CD4-positive, alpha-beta T cell treated with Interleukin-4 for 4 hours (primary cell): ENCODE measurements at regions not wholly inside any gene's neighbourhood (a gene's known extent, or its start where the extent isn't known, plus 50 kb on each side); places are given as distances from the start of the nearest gene placed in this dataset.

ENCODE experiments used
- DNase-seq: peaks from one replicate; pipeline ENCODE4 v3.0.0-alpha.2; 2020

DNA sequence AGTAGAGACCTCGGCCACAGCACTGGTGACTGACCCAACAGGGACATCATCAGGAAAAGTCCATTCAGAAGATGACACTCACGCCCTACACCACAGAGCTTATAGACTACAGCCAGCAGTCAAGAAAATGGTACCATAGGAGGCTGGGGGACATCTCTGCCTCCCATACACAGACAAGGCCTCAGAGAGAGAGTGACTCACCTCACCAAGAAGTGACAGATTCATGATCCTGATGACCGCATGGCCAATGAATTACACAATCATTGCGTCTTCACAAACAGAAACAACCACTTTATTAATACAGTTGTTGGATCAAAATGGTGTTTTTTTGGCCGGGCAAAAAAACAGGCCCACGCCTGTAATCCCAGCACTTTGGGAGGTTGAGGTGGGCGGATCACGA, 260.8 kb upstream of the TSHZ3 start:
- DNase-seq = no peak

DNA sequence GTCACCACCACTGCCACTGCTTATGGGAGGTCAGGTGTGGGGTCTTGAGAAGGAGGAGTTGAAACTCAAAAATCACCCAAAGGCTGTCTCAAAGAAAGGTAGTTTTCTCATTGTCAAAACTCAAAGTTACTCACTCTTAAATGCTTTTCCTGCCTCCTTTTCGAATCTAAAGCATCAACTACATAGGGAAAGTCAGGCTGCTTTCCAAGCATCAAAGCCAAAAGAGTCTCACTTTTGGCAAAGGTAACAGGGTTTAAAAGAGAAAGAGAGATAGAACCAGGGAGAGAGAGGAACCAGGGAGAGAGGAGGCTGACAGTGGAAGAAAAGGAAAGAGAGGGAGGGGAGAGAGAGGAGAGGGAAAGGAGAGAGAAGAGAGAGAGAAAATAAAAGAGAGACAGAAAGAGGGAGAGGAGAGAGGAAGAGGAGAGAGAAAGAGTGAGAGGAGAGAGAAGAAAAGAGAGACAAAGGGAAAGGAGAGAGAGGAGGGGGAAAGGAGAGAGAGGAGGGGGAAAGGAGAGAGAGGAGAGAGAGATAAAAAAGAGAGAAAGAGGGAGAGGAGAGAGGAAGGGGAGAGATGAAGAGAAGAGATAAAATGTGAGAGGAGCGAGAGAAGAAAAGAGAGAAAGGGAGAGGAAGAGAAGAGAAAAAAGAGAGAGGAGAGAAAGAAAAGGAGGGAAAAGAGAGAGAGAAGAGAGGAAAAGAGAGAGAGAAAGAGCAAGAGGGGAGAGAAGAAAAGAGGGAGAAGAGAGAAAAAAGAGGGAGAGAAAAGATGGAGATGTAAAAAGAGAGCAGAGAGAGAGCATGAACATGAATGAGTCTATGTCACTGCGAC, 262.0 kb upstream of the TSHZ3 start:
- no peak for DNase-seq

DNA sequence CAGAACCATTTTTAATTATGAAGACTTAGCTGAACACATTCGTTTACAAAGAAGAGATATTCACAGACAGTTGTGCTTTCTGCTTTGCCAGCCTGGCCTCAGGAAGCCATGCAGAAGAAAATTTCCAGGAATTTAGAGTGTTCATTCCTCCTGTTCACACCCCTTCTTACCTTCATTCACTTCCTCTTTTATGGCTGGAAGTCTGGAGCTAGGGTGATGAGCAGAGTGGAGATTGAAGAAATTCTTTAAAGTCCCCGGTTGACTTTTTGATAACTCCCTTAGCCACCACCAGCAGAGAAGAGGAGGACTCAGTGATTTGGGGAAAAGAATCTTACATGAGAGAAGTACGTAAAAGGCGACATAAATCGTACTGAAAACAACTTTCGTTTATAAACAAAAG, 263.6 kb upstream of the TSHZ3 start:
- DNase-seq = no peak

DNA sequence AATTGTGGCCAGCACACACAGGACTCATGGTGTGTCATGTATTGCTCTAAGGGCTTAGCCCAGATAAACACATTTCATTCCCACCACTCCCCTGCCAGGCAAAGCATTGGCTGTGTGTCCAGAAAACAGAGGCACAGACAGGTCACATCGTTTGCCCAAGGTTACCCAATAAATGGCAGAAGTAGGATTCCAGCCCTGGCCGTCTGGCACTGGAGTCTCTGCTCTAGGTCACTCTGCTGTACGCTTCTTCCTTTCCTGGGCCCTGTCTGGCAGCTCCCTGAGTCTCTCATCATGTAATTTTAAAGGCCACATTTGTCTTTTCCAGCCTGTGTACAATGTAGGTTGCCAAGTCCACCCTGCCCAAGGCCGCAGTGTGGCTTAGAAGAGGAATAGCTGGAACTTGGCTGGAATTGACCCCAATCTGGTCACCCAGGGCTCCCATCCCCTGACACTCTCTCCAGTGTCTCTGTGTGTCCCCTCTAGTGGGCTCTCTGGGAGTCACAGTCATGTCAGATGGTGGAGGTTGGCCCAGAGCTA, 264.5 kb upstream of the TSHZ3 start:
- DNase-seq = no peak

DNA sequence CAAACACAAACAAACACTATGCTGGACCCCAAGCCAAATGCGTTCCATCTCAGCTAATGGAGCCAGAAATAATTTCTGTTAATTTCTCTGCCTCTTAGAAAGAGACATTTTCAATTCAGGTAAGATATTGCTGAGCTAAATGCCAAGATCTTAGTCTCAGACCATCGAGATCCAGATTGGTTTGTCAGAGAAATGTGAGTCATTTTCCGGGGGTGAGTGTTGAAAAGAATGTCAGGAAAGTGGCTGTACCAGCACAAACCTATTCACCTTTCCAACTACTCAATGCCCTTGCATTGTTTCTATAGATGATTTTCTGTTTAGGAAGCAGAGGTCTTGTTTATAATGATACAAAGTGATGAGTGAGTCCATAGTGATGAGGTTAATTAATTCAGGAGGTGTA, 266.8 kb upstream of the TSHZ3 start:
- DNase-seq = no peak

DNA sequence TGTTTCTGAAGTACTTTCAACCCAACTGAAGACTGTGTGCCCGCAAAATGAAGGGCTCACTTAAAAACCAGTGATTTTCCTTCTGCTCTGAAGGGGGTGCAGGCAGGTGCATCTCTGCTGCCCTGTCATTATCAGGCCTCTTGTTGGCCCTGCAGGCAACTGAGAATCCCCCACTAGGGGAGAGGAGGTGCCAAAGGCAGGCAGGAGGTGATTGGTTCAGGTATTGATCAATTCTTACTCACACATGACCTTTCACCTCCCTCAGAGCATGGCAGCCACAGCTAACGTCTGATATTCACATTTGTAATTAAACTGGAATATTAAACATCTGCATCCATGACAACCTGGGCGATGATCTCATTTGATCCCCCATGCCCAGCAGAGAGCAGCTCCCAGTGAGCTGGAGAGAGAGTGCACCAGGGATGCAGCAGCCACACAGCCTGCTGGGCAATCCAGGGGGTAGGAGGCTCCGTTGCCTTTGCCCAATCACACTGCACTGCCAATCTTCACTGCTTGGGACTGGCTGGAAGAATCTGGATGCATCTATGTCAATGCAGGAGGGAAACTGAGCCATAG, 267.9 kb upstream of the TSHZ3 start:
- no peak for DNase-seq

DNA sequence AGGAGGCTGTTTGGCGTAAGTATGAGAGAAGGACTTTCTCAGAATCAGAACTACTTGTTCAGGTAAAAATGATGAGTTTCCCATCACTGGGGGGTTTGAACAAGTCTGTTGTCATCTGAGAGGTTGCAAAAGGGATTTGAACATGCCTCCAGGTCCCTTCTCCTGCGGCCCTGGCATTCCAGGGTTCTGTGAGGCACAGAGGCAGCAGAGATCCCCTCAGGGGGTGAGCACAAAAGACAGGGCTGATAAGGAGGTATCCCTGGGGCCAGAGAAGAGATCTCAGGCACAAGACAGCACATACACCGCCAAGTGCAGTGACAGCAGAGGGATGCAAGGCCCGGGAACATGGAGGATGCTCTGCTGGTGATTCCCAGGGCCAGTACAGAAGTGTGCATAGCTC, 275.8 kb upstream of the TSHZ3 start:
- DNase-seq = no peak

DNA sequence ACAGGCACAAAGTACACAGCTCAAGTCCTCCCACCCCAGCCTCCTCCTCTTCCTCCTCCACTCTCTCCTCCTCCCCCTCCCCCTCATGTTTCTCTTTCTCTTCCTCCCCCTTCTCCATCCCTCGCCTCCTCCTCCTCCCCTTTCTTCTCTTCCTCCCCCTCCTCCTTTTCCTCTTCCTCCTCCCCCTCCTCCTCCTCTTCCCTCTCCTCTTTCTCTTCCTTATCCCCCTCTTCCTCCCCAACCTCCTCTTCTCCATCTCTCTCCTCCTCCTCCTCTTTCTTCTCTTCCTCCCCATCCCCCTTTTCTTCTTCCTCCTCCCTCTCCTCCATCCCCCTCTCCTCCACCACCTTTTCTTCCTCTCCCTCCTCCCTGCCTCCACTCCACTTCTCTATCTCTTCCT, 276.3 kb upstream of the TSHZ3 start:
- no peak for DNase-seq

DNA sequence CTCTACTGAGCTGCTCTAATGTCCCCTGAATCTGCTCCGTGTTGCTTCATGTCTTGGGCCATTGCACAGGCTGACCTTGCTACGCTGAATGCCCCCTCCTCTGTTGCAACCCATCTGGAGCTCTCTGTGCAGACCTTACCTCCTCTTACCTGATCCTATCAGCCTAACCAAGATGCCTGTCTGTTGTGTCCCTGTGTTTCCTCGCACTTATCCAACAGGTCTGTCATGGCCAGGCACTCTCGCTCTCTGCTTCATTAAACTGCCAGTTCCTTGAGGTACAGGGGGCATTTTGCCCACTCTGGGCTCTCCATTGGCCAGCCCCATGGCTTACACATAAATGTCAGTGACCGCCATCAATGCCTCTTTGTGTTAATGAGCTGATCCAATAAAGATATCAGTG, 277.7 kb upstream of the TSHZ3 start:
- no peak for DNase-seq

DNA sequence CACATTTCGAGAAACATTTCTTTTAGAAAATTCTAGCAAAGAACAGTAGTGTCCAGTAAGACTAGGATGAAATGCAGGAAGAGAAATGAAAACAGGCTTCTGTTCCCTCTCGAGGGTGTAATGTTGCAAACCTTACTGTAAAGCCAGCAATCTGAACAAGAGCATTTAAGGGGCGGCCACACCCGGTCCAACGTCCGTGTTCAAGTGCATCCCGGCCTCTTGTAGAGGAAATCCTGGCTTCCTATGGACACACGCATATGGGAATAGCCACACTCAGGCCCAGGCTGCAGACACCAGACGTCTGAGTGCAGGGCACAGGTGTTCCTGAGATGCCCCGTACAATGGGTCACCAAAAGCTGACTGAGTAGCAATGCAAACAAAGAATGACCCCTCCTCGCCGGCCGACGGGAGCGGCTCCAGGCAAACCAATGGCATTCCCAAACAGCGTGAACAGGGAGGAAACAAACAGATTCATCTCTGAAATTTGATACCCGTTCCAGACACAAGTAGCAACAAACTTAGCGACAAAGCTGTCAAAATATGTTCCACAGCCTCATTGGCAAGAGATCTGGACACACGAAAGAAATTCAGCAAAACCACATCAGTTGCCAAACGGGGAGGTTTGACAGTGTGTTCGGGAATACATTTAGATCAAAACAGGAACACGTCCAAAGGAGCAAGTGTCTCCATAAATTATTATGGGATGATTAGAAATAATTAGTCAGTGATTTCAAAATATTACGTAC, 278.6 kb upstream of the TSHZ3 start:
- DNase-seq = no peak

DNA sequence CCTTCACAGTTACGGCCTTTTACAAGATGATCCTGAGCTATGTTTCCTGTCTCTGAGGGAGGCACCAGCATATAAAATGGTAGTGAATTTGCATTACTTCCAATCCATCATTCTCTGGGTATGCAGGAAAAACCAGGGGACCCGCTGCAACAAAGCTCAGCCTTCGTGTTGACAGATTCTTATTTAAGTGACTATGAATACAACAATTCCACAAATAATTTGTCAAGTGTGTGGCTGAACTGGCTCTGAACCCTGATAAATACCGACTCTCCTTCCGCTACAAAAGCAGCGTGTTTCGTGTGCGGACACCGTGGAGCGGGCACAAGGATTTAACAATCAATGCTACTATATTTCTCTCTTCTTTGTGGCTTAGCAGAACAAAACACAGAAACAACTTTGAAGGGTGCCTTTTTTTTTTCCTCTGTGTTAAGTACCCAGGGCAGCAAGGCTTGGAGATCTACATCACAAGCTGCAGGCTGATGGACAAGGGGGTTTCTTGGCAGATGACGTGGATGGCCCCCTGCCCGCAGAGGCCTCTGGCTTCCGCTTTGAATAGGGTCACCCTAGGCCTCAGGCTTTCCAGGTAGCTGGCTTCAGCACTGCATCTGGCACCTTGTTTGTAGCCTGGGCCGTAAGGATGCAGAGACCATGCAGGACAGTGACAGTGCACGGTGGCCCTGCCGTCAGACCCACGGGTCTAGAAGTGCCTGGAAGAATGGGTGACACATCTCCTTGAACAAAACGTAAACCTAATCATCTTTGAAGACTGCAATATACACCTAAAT, 280.5 kb upstream of the TSHZ3 start:
- no peak for DNase-seq

DNA sequence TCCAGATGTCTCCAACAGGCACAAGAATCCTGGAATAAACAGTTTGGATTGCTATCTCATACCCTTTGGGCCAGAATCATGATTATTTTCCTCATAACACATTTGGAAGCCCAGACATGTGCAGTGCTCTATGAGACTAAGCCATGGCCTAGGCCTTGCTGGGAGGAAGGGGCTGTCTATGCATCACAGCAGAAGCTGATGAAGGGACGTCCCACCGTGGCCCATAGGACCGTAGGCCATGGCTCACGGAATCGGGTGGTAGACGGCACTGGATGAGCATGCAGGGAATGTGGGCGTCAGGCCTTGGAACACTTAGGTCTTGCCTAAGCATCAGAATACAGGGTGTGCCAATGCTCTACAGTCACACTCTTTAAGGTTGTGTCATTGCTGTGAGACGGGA, 283.8 kb upstream of the TSHZ3 start:
- no peak for DNase-seq

DNA sequence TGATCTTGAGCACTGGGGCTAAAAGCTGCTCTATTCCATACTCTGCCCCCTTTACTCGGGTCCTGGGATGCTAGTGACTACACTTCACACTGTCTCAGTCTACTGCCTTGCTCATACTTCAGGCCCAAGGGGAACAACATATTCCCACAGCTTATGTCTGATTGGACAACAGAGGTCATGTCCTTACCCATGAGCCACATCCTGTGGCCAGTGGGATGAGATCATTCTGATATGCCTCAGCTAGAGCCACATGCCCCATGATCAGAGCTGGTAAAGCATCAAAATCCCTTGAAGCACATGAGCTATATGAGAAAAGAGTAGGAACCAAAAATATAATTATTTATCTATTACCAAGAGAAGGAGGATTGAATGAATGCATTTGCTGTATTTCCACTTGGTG, 290.1 kb upstream of the TSHZ3 start:
- no peak for DNase-seq

DNA sequence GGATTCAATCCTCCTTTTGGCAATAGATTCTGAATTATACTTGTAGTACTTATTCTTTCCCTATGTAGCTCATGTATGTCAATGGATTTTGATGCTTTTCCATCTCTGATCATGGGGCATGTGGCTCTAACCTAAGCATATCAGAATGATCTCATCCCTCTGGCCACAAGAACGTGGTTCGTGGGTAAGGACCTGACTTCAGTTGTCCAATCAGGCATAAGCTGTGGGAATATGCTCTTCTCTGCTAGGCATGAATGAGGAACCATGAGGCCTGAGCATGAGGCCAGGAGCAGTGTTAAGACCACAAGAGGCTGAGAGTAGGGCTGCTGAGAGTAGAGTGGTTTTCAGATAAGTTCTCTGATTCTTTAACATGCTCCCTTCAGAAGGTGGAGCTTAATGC, 292.4 kb upstream of the TSHZ3 start:
- DNase-seq = no peak

DNA sequence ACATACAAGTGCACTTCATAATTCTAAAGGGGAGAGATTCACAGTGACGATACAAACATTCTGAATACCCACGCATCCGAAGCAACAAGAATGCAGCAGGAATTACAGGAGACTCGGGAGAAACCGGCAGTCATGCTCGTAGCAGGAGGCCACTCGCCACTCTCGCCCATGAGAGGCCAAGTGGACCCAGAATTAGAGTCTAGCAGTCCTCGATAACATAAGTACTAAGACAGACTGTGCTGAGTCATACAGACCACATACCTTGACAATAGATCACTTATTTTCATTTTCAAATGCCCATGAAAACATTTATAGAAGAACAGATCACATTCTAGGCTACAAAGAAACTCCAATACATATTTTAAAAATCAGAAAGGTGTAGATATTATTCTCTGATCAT, 299.1 kb upstream of the TSHZ3 start:
- no peak for DNase-seq

DNA sequence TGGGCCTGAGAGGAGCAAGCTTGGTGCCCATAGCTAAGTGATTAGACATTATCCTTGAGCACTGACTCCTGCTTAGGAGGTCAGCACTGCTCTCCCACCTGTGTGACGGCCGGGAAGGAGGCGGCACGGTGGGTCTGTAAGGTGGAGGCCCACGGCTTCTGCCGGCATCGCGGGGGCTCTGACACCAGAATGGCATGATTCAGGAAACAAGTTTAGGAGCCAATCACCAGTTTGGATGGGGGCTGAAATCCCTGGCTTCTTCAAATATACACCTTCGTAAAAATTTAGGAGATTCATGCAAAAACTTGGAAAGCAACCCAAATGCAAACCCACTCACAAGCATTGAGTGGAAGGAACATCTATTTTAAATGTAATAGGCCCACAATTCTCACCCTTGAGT, 307.3 kb upstream of the TSHZ3 start:
- no peak for DNase-seq

DNA sequence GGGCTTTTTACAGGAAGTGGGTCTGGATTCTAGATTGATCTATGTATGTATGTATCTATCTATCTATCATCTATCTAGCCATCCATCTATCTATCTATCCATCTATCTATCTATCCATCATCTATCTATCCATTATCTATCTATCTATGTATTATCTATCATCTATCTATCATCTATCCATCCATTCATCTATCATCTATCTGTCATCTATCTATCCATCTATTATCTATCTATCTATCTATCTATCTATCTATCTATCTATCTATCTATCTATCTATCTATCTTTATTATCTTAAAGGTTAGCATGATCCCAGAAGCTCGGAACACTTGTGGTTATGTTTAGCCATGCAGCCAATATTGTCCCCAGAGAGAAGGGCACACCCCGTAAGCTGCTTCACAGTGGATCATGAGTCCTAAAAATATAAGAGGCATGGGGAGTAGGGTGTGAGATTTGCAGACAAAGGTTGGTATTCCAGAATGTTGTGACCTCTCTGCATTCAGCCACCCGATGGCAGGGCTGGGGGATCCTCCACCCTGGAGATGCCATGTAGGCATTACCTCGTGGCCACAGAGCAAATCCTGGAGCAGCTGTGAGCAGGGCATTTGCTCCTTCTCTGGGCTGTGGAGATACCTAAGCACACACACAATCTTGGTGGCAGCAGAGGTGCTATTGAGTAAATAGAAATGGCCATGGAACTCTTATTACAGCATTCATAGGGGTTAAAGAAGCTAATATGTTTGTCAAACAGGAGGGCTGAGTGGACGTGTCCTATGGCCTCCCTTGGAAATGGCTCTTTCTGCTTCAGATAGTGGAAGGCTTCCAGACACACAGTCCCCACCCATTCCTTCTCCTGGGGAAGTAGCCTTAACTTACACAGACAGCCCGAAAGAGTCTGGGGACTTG, 310.0 kb upstream of the TSHZ3 start:
- no peak for DNase-seq

DNA sequence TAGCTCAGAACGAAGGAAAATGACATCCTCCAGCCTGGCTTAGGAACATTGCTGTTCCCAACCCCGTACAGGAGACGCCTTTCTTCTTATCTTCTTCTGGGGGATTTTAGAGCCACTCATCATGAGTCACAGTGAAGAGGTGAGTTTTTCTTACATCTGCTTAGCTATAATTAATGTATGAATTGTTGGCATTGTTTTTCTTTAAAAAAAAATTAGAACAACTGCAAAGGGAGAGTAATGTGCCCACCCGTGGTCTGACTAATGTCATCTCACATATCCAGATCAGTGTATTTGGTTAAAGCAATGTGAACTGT, 310.6 kb upstream of the TSHZ3 start:
- no peak for DNase-seq

DNA sequence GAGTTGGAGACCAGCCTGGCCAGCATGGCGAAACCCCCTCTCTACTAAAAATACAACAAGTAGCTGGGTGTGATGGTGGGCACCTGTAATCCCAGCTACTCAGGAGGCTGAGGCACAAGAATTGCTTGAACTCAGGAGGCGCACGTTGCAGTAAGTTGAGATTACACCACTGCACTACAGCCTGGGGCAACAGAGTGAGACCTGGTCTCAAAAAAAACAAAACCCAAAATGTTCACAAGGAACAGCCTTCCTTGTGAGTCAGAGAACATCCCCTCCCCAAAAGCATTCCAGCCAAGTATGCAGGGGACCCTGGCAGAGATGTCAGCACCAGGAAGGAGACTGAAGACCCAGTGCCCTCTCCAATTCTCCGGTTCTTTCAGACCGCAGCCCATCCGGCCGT, 314.9 kb upstream of the TSHZ3 start:
- DNase-seq = no peak

DNA sequence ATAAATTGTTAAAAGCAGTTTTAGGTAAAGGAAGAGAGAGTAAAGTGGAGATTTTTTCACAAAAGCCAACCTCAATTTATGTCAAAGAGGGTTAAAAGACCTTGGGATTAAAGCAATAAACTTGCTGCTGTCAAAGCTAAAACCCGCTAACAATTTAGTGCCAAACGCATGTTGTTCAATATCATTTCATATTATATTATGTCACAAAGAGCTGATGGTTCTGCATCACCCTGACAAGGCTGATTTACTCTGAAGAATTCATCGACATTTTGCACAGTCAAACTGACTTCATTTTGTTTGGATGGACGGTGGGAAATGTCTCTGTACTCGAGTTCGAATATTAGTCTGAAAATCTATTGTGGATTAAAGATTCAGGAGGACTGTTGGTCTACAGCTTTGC, 315.8 kb upstream of the TSHZ3 start:
- no peak for DNase-seq

DNA sequence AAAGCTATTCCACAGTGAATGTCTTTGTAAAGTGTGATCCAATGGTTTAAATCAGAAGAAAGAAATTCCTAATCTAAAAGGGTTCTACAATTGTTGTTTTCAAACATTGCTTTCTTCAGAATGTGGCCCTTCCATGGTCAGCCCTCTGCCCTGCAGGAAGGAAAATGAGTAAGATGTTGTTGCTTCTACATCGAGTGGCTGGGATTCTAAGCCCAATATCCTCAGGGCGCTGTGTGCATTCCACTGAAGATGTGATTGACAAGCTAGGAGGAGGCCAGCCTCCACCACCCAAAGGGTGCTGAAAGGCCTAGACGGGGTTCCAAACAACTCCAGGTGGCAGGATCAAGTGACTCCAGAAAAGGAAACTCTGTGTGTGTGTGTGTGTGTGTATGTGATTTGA, 316.9 kb upstream of the TSHZ3 start:
- no peak for DNase-seq

DNA sequence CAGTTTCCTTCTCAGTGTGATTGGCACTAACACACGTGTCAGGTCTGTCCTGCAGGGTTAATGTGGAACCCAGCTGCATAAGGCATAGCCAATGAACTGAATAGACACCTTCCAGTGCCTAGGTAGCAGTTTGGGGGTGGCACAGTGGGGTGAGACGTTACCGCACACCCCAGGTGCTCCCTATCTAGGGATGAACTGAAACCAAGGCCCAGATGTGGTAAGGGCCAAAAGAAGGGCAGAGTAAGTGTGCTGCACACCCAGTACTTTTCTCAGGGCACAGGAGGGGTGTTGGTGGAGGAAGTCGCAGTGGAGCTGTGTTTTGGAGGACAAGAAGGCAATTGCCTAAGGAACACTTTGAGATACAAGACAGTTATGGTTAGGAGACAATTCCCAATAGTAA, 317.9 kb upstream of the TSHZ3 start:
- DNase-seq = no peak
